Activated naive CD4-positive, alpha-beta T cell treated with anti-CD3 and anti-CD28 coated beads, Interleukin-2, amount 50 U/mL, for 24 hours (primary cell): ENCODE measurements at regions not wholly inside any gene's neighbourhood (a gene's known extent, or its start where the extent isn't known, plus 50 kb on each side); places are given as distances from the start of the nearest gene placed in this dataset.
"Not testable (repeated sequence)": the region's sequence is repeated elsewhere in the genome, so short reads cannot be mapped to it uniquely, and the experiment has no call there.

ENCODE experiments used
- H3K27ac Mint-ChIP-seq: one replicate; pipeline ENCODE4 v1.8.0; 2021; ENCODE audit warnings: mild to moderate bottlenecking, mixed read lengths
- H3K27me3 Mint-ChIP-seq: one replicate; pipeline ENCODE4 v1.8.0; 2021; ENCODE audit warnings: mixed read lengths
- H3K36me3 Mint-ChIP-seq: one replicate; pipeline ENCODE4 v1.8.0; 2021; ENCODE audit warnings: mixed read lengths
- H3K4me1 Mint-ChIP-seq: one replicate; pipeline ENCODE4 v1.8.0; 2021; ENCODE audit warnings: mixed read lengths
- H3K4me3 Mint-ChIP-seq: one replicate; pipeline ENCODE4 v1.8.0; 2021; ENCODE audit warnings: mild to moderate bottlenecking, mixed read lengths
- H3K9me3 Mint-ChIP-seq: one replicate; pipeline ENCODE4 v1.8.0; 2021; ENCODE audit warnings: mixed read lengths

DNA sequence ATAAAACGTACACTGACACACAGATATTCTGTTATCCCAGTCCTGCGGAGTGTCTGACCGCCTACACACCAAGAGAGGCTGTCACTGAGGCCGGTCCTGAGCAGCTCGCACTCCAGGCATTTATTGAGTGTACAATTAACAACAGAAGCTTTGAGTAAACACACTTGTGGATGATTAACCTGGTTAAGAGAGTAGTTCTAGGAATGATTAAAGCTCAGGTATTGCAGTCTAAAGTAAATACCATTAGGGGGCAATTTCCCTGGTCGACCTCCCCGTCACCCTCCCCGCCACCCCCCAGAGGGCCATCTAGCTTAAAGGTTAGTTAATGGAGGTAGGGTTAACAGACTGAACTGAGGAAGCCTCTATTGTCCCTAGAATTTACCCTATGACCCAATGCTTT is 1278.5 kb downstream of the NSUN3 start:
- Mint-ChIP-seq H3K4me1 (no peaks in the 10 kb centered on the region), H3K9me3 (peaks cover 8% of the 10 kb centered on the region), H3K4me3 (no peak overlapping the region), H3K27me3 (no peaks in the 10 kb centered on the region), H3K36me3 (no peaks in the 10 kb centered on the region), H3K27ac (no peak overlapping the region)

DNA sequence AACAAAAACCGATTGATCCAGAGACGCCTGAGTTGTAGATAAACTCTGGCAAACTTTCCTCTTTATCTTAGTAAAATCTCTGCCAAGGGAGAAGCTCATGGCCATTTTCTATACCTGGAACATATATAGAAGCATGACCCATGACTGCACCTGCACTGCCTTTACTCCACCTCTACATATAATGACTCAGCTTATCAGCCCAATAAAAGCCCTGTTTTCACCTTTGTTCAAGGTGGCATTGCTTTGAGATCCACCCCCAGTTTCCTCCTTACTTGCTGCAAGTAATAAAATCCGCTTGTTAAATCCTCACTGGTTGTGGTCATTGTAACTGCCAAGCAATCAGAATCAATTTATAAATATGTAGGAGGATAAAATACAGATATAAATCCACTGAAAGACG is 1280.4 kb downstream of the NSUN3 start:
- Mint-ChIP-seq H3K36me3 (no peaks in the 10 kb centered on the region), H3K27me3 (no peaks in the 10 kb centered on the region), H3K27ac (no peak overlapping the region), H3K4me3 (no peak overlapping the region), H3K9me3 (peaks cover 8% of the 10 kb centered on the region), H3K4me1 (no peaks in the 10 kb centered on the region)

DNA sequence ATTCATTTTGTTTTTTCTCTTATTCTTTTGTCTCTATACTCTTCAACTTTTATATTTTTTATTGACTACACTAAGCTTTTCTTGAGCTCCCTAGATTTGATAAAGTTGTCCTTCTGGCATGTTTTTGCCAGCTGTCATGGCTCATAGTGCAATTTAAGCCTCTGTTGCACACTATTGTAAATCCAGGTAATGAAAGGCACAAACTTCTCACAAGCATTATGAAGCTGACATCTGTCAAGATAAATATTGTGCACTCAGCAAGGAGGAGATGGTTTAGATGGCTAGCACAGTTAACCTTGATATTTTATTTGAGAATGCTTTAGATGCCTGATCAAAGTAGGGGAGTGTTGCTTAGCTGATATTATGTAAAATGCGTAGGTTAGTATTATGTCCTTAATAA is 1280.9 kb downstream of the NSUN3 start:
- H3K9me3 Mint-ChIP-seq: peaks cover 8% of the 10 kb centered on the region
- no peaks in the 10 kb centered on the region for H3K36me3 Mint-ChIP-seq
- H3K4me3 Mint-ChIP-seq: no peak overlapping the region
- H3K27ac Mint-ChIP-seq: no peak overlapping the region
- H3K27me3 Mint-ChIP-seq: no peaks in the 10 kb centered on the region
- H3K4me1 Mint-ChIP-seq: no peaks in the 10 kb centered on the region

DNA sequence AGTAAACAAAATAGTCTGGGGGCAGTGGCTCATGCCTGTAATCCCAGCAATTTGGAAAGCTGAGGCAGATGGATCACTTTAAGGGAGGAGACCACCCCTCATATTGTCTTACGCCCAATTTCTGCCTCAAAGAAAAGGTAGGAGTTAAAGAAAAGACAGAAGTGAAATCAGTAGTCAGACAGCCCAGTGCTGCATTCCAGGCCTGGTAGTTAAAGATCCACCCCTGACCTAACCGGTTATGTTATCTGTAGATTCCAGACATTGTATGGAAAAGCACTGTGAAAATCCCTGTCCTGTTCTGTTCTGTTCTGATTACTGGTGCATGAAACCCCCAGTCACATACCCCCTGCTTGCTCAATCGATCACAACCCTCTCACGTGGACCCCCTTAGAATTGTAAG is 1285.1 kb downstream of the NSUN3 start:
- H3K4me3 Mint-ChIP-seq, H3K9me3 Mint-ChIP-seq, H3K27ac Mint-ChIP-seq, H3K27me3 Mint-ChIP-seq, H3K4me1 Mint-ChIP-seq, H3K36me3 Mint-ChIP-seq: not testable (repeated sequence)

DNA sequence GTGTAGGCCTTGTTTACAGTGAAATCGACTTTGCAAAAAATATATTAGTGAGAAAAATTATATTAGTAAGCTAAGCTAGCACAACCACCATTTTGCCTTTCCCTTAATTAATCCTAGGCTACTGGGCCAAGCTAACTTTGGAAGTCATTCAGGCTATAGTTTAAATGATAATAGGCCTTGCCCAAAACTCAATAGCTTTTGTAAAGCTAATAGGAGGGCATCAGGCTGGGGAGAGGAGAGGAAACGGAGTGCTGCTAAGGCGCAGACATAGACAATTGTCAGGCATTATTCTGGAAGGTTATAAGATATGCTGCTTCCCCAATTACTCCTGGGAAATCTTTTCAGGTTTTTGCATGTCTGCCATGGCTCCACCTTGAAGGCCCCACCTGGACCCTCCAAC is 1286.0 kb downstream of the NSUN3 start:
- Mint-ChIP-seq H3K27me3 (no peaks in the 10 kb centered on the region), H3K27ac (no peak overlapping the region), H3K36me3 (no peaks in the 10 kb centered on the region), H3K4me3 (no peak overlapping the region), H3K4me1 (no peaks in the 10 kb centered on the region), H3K9me3 (peaks cover under 1% of the 10 kb centered on the region)

DNA sequence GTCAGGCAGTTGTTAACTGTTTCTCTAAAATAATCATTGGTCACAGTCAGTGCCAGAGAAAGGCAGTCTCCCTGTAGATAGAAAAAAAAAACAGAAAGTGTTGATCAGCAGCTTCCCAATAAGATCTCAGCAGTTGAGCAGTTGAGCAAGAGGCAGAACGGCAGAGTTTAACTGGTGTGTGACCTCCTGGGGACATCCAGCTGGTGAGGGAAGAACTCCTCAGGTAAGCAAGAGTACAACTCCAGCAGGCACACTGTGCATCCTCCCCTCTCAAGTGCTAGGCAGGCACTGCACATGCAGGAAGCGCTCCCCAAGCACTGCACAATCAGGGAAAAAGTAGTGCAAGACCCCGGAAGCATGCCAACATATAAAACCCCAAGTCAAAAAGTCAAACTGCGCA is 1287.2 kb downstream of the NSUN3 start:
- Mint-ChIP-seq H3K27ac (no peak overlapping the region), H3K27me3 (no peaks in the 10 kb centered on the region), H3K36me3 (no peaks in the 10 kb centered on the region), H3K9me3 (no peaks in the 10 kb centered on the region), H3K4me1 (no peaks in the 10 kb centered on the region), H3K4me3 (no peak overlapping the region)

DNA sequence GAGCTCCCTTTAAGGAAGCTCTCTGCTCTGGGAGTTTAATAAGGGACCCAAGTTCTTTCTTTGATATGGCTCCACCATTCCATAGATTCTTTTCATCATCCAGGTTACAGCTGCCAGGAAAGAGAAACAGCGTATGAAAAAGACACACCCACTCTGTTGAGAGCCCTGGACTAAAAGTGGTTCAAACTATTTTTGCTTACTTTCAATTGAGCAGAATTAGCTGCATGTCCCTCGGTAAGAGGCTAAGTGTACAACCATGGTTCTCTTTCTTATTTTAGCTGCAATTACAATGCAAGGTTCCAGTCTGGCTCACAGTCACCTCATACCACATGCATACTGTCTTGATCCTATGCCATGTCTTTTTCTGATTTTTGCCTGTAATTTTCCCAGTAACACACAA is 1288.3 kb downstream of the NSUN3 start:
- Mint-ChIP-seq H3K4me3 (no peak overlapping the region), H3K36me3 (no peaks in the 10 kb centered on the region), H3K9me3 (no peaks in the 10 kb centered on the region), H3K27ac (no peak overlapping the region), H3K27me3 (no peaks in the 10 kb centered on the region), H3K4me1 (no peaks in the 10 kb centered on the region)

DNA sequence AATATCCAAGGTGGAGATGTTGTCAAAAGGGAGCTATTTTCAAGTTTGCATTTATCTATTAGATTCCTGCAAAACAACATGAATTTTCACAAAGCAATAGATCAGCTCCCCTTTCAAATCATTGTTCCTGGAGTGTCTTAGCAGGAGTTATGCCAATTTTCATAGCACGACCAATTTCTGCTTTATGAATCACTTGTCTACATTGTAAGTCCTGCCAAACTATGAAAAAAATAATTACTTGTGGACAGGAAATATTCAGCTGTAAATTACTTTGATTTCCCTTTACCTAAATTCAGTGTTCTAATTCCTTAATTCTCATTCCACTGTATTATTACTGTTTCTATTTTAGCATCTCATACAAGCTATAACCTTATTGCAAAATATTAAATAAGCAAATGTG is 1289.6 kb downstream of the NSUN3 start:
- no peaks in the 10 kb centered on the region for H3K36me3 Mint-ChIP-seq
- H3K27ac Mint-ChIP-seq: no peak overlapping the region
- H3K4me3 Mint-ChIP-seq: no peak overlapping the region
- H3K4me1 Mint-ChIP-seq: no peaks in the 10 kb centered on the region
- H3K9me3 Mint-ChIP-seq: no peaks in the 10 kb centered on the region
- H3K27me3 Mint-ChIP-seq: no peaks in the 10 kb centered on the region

DNA sequence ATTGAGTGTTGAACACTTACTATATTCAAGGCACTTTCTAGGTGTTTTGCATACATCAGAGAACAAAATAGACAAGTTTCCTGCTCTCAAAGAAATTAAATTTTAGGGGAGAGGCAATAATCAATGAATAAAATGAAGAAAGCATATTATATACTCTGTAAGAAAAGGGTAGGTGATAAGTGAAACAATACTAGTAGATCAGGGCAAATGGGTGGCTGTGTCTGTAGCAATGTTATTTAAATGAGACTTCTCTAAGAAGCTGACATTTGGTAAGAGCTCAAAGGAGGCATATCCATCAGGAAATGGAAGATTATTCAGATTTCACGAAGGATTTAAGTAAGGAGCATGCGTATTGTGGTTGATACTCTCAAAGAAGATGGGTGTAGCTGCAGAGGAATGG is 1291.6 kb downstream of the NSUN3 start:
- Mint-ChIP-seq H3K9me3 (no peaks in the 10 kb centered on the region), H3K27me3 (no peaks in the 10 kb centered on the region), H3K36me3 (no peaks in the 10 kb centered on the region), H3K27ac (no peak overlapping the region), H3K4me1 (no peaks in the 10 kb centered on the region), H3K4me3 (no peak overlapping the region)

DNA sequence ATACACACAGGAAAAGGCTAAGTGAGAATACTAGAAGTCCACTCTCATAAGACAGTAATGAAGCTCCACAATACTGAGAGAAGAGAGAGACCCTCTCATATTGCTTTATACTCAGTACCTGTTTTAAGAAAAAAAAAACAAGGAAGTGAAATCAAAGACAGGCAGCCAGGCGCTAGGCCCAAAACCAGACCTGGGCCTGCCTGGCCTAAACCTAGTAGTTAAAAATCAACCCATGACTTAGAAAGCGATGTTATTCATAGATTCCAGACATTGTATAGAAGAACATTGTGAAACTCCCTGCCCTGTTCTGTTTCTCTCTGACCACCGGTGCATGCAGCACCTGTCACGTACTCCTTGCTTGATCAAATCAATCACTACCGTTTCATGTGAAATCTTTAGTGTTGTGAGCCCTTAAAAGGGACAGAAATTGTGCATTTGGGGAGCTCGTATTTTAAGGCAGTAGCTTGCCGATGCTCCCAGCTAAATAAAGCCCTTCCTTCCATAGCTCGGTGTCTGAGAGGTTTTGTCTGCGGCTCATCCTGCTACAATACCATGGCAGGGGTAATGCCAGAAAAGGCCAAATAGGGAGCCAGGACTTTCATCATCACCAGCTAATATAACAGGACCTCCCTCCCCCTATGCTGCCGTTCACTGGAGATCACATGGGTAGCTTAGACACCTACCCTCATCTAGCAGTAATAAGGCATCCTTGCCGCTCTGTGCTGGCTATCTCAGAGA is 1294.1 kb downstream of the NSUN3 start:
- H3K4me3 Mint-ChIP-seq: no peak overlapping the region
- H3K36me3 Mint-ChIP-seq: no peaks in the 10 kb centered on the region
- H3K27ac Mint-ChIP-seq: no peak overlapping the region
- no peaks in the 10 kb centered on the region for H3K4me1 Mint-ChIP-seq
- no peaks in the 10 kb centered on the region for H3K27me3 Mint-ChIP-seq
- H3K9me3 Mint-ChIP-seq: no peaks in the 10 kb centered on the region

DNA sequence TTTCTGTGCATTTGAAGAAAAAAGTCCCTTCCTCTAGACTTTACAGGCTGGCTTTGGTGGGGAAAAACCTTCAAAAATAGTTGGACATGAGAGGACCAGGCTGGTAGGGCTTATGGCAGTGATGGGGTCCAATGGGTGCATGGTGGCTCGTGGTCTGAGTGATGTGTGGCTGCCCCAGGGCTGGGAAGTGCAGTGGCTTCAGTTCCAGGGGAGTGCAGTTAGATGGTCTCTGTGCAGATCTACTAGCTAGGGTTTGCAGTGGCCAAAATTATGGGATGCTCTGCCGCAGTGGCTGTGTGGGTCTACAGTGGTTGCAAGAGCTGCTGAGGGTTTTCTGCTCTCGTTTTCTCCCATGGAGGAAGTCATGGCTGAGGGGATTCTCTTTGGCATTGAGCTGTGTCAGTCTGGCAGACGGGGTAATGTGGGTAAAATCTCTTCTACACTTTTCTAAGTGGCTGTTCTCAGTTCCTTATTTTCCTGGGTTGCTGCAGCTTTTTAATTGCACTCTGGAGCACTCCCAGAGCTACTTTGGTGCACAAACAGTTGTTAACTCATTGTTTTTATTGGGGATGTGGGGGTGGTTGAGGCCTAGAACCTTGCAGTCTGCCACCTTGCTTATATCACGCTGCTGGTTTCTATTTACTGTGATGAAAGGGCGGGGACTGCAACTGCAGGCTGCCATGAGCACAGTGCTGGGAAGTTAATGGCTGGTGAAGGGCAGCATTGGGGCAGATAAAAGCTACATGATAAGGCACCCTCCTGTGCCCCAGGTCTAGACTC is 1324.6 kb downstream of the NSUN3 start:
- Mint-ChIP-seq H3K27ac (no peak overlapping the region), H3K9me3 (no peaks in the 10 kb centered on the region), H3K27me3 (no peaks in the 10 kb centered on the region), H3K36me3 (no peaks in the 10 kb centered on the region), H3K4me1 (no peaks in the 10 kb centered on the region), H3K4me3 (no peak overlapping the region)

DNA sequence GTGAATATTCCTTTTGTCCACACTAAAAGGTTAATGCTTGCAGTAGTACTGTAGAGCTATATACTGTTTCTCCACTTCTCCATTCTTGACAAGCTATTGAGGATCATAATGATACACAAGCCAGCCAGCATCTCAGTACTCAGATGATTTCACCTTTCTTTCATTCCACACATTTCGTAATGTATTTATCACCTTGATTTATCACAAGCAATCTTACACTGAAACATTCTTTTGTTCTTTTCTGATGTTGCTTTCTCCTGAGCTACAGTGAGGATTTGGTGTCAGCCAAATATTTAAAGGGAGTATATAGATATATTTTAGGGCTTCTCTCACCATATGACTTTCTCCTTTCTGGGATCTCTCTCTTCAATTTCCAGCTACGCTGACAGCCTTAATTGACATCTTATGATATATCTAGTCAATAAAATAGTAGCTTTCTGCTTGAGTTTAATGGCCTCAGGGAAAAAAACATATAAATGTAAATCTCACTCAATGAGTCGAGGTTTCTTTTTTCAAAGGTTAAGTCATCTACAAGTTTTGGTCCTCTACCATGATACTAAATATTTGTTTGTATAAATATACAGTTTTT is 1327.0 kb downstream of the NSUN3 start:
- Mint-ChIP-seq H3K9me3 (no peaks in the 10 kb centered on the region), H3K4me1 (no peaks in the 10 kb centered on the region), H3K27ac (no peak overlapping the region), H3K4me3 (no peak overlapping the region), H3K36me3 (no peaks in the 10 kb centered on the region), H3K27me3 (no peaks in the 10 kb centered on the region)

DNA sequence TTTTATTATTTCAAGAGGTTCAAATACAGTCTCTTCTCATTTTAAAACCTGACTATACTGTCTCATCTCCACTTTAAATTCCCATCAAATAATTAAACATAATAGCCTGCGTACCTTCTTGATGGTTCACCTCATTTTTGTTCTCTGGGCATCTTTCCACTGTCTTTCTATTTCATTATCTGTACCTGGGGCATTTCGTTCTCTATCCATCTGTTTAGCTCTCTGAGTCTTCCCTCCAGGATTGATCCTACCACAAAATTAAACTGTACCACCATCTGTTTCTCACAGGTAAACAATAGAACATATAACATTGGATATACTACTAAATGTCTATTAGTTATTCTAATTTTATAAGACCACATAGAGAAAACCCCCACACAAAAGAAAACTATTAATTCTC is 1331.4 kb downstream of the NSUN3 start:
- Mint-ChIP-seq H3K4me3 (no peak overlapping the region), H3K4me1 (no peaks in the 10 kb centered on the region), H3K9me3 (no peaks in the 10 kb centered on the region), H3K36me3 (no peaks in the 10 kb centered on the region), H3K27me3 (no peaks in the 10 kb centered on the region), H3K27ac (no peak overlapping the region)

DNA sequence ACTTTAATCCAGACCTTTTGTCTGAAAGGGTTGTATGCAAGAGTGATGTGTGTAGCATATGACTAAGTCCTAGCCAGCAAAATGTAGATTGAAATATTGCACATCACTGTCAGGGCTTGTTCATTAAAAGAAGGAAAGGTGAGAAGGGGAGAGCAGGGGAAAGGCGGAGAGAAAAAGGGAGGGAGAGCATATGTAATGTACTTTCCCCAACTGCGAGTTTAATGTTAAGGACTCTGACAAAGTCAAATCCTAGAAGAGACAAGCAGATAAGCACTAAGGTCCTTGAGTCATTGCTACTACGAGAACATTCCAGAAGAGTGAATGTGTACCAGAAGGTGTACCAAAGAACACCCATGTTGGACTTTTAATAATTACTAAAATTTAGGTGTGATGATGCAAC is 1336.7 kb downstream of the NSUN3 start:
- Mint-ChIP-seq H3K27me3 (no peaks in the 10 kb centered on the region), H3K36me3 (no peaks in the 10 kb centered on the region), H3K9me3 (no peaks in the 10 kb centered on the region), H3K4me3 (no peak overlapping the region), H3K27ac (no peak overlapping the region), H3K4me1 (no peaks in the 10 kb centered on the region)

DNA sequence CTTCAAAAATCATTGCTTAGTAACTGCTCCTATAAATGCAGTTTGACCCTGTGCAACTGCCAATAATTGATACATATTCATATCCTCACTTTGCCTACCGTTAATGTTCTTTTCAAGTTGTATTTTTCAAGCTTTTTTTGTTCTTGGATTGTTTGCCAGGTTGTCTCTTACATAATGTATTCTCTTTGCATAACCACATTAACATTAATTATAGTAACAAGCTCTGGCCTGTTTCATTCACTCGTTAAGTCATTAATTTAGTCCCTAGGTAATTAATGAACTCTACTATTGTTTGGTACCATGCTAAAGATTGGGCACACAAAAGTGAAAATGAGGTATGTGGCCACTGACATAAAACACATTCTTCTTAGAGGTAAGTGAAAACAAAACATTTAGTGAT is 1338.8 kb downstream of the NSUN3 start:
- Mint-ChIP-seq H3K4me1 (no peaks in the 10 kb centered on the region), H3K27ac (no peak overlapping the region), H3K27me3 (no peaks in the 10 kb centered on the region), H3K9me3 (no peaks in the 10 kb centered on the region), H3K4me3 (no peak overlapping the region), H3K36me3 (no peaks in the 10 kb centered on the region)

DNA sequence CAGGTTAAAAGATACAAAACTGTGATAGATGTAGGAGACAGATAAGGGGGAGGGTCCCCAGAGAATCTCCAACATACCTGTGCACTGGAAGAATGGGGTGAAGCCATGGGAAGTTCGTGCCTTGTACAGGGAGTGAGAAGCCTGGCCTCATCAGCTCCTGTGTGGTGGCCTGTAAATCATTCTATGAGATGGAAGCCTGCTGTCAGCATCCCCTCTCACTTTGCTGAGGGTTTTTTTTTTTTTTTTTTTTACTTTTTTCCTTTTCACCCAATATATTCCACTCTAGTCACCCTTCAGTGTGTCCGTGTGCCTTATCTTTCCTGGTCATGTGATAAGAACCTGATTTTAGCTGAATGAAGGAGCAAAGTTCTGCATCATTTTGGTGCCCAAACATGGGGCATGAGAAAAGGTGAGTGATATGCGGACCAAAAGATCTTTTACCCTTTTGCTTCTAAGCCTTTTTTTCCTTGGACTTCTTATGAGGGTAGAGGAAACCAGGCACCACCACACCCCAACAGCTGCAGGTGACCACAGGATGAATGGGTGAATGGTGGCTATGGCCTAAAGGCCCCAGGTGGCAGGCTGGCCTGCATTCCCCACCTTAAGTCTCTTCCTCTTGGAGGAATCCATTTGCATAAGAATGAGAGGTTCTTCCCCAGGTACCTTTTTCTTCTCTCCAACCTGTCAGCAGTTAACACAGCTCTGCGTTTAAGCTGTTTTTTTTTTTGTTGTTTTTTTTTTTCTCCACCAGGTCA is 1345.0 kb downstream of the NSUN3 start:
- H3K36me3 Mint-ChIP-seq: no peaks in the 10 kb centered on the region
- H3K27ac Mint-ChIP-seq: no peak overlapping the region
- H3K4me1 Mint-ChIP-seq: no peaks in the 10 kb centered on the region
- H3K9me3 Mint-ChIP-seq: peaks cover 4% of the 10 kb centered on the region
- H3K27me3 Mint-ChIP-seq: no peaks in the 10 kb centered on the region
- no peak overlapping the region for H3K4me3 Mint-ChIP-seq
